ENCODE measurements at regions not wholly inside any gene's neighbourhood (a gene's known extent, or its start where the extent isn't known, plus 50 kb on each side); places are given as distances from the start of the nearest gene placed in this dataset.

- Histone ChIP-seq H3K4me3 (replicated peaks; ENCODE audit: low read depth, low read length) (no peak overlapping the region), H3K27me3 (replicated peaks; ENCODE audit: control insufficient read depth, insufficient read depth, low read length) (no peaks in the 10 kb centered on the region), H3K36me3 (ENCODE audit: control insufficient read depth, insufficient read depth, low read length) (no peaks in the 10 kb centered on the region)
- TF ChIP-seq CTCF (IDR thresholded peaks at IDR 0.05; ENCODE audit: insufficient read depth, low read length, poor library complexity, severe bottlenecking) = no peak
- DNase-seq (ENCODE audit: extremely low read depth, insufficient read length) = no peak
These were observed 60.1 kb upstream of the LAPTM4A start for GRCh38 chr2:20111311-20112131.

- no peak overlapping the region for H3K4me3 ChIP-seq (replicated peaks; ENCODE audit: low read depth, low read length)
- H3K27me3 ChIP-seq (replicated peaks; ENCODE audit: control insufficient read depth, insufficient read depth, low read length) = no peaks in the 10 kb centered on the region
- H3K36me3 ChIP-seq (ENCODE audit: control insufficient read depth, insufficient read depth, low read length) = no peaks in the 10 kb centered on the region
- no peak for DNase-seq (ENCODE audit: extremely low read depth, insufficient read length)
- TF ChIP-seq CTCF (IDR thresholded peaks at IDR 0.05; ENCODE audit: insufficient read depth, low read length, poor library complexity, severe bottlenecking) = no peak
These were observed 59.4 kb upstream of the LAPTM4A start for GRCh38 chr2:20110876-20111275.

GRCh38 chr2:20110383-20110782, 59.0 kb upstream of the LAPTM4A start:
- TF ChIP-seq CTCF (IDR thresholded peaks at IDR 0.05; ENCODE audit: insufficient read depth, low read length, poor library complexity, severe bottlenecking) = no peak
- Histone ChIP-seq H3K4me3 (replicated peaks; ENCODE audit: low read depth, low read length) (no peak overlapping the region), H3K27me3 (replicated peaks; ENCODE audit: control insufficient read depth, insufficient read depth, low read length) (no peaks in the 10 kb centered on the region), H3K36me3 (ENCODE audit: control insufficient read depth, insufficient read depth, low read length) (no peaks in the 10 kb centered on the region)
- no peak for DNase-seq (ENCODE audit: extremely low read depth, insufficient read length)

- no peak for DNase-seq (ENCODE audit: extremely low read depth, insufficient read length)
- Histone ChIP-seq H3K36me3 (ENCODE audit: control insufficient read depth, insufficient read depth, low read length) (no peaks in the 10 kb centered on the region), H3K27me3 (replicated peaks; ENCODE audit: control insufficient read depth, insufficient read depth, low read length) (no peaks in the 10 kb centered on the region), H3K4me3 (replicated peaks; ENCODE audit: low read depth, low read length) (no peak overlapping the region)
- TF ChIP-seq CTCF (IDR thresholded peaks at IDR 0.05; ENCODE audit: insufficient read depth, low read length, poor library complexity, severe bottlenecking) = no peak
These were observed 57.4 kb upstream of the LAPTM4A start for GRCh38 chr2:20108655-20109396.

GRCh38 chr2:20107776-20108175, 56.3 kb upstream of the LAPTM4A start:
- Histone ChIP-seq H3K4me3 (replicated peaks; ENCODE audit: low read depth, low read length) (no peak overlapping the region), H3K27me3 (replicated peaks; ENCODE audit: control insufficient read depth, insufficient read depth, low read length) (no peaks in the 10 kb centered on the region), H3K36me3 (ENCODE audit: control insufficient read depth, insufficient read depth, low read length) (no peaks in the 10 kb centered on the region)
- DNase-seq (ENCODE audit: extremely low read depth, insufficient read length) = no peak
- no peak for TF ChIP-seq CTCF (IDR thresholded peaks at IDR 0.05; ENCODE audit: insufficient read depth, low read length, poor library complexity, severe bottlenecking)

Data from GM06990 (cell line).